Endodermal cell (in vitro differentiated cells): ENCODE measurements at regions not wholly inside any gene's neighbourhood (a gene's known extent, or its start where the extent isn't known, plus 50 kb on each side); places are given as distances from the start of the nearest gene placed in this dataset.

ENCODE experiments used
- DNase-seq: peaks from one replicate; pipeline ENCODE4 v3.0.0-alpha.2; 2017
- H3K27ac ChIP-seq: 2 replicates; pipeline ENCODE4 v1.5.1; 2013; ENCODE audit warnings: mild to moderate bottlenecking, low read depth, low read length, moderate library complexity
- H3K27me3 ChIP-seq: 2 replicates; pipeline ENCODE4 v1.6.1; 2013; ENCODE audit warnings: mild to moderate bottlenecking, low read length, moderate library complexity; ENCODE audit not compliant: insufficient read depth, control insufficient read depth, poor library complexity, severe bottlenecking
- H3K36me3 ChIP-seq: 2 replicates; pipeline ENCODE4 v1.7.0; 2013; ENCODE audit warnings: mild to moderate bottlenecking, low read length, moderate library complexity; ENCODE audit not compliant: control insufficient read depth, insufficient read depth
- H3K4me1 ChIP-seq: one replicate; pipeline ENCODE4 v1.7.0; 2013; ENCODE audit warnings: low read length; ENCODE audit not compliant: control insufficient read depth, insufficient read depth
- H3K4me3 ChIP-seq: 2 replicates; pipeline ENCODE4 v1.5.1; 2013; ENCODE audit warnings: mild to moderate bottlenecking, low read length, moderate library complexity
- H3K9ac ChIP-seq: 2 replicates; pipeline ENCODE4 v1.6.1; 2013; ENCODE audit warnings: mild to moderate bottlenecking, low read length, moderate library complexity; ENCODE audit not compliant: poor library complexity, severe bottlenecking; ENCODE audit errors: extremely low read depth
- H3K9me3 ChIP-seq: 2 replicates; pipeline ENCODE4 v1.6.1; 2013; ENCODE audit warnings: mild to moderate bottlenecking, low read length, moderate library complexity; ENCODE audit not compliant: control insufficient read depth
- H3K27ac Mint-ChIP-seq: 2 replicates; pipeline ENCODE4 v1.8.0; 2020; ENCODE audit warnings: mixed read lengths
- H3K27me3 Mint-ChIP-seq: 2 replicates; pipeline ENCODE4 v1.8.0; 2021; ENCODE audit warnings: mild to moderate bottlenecking, mixed read lengths; ENCODE audit not compliant: insufficient read depth
- H3K36me3 Mint-ChIP-seq: 2 replicates; pipeline ENCODE4 v1.8.0; 2020; ENCODE audit warnings: low read depth, mixed read lengths
- H3K4me1 Mint-ChIP-seq: 2 replicates; pipeline ENCODE4 v1.8.0; 2020; ENCODE audit warnings: mixed read lengths
- H3K4me3 Mint-ChIP-seq: 2 replicates; pipeline ENCODE4 v1.8.0; 2020; ENCODE audit warnings: mild to moderate bottlenecking, moderate library complexity, mixed read lengths
- H3K9me3 Mint-ChIP-seq: 2 replicates; pipeline ENCODE4 v1.8.0; 2020; ENCODE audit warnings: mild to moderate bottlenecking, mixed read lengths
- CTCF ChIP-seq: fragments of 200-600 bp; sonication (generic); conservative IDR thresholded peaks from 2 replicates; pipeline ENCODE4 v1.5.0; 2021; ENCODE audit warnings: antibody characterized with exemption, mild to moderate bottlenecking
- WGBS, 2 experiments: methylation state at CpG; one replicate each; pipeline versions ENCODE4 v1.1.5 to v1.1.7; 2013; ENCODE audit warnings: missing lambda C conversion rate in 2 of 2, mixed read lengths in 1 of 2; ENCODE audit not compliant: insufficient coverage in 1 of 2, insufficient read length in 1 of 2; 5-methylcytosine and 5-hydroxymethylcytosine counted together

GRCh38 chr7:17158261-17158660 is 140.2 kb upstream of the AHR start:
- no peaks in the 10 kb centered on the region for H3K9me3 ChIP-seq
- DNase-seq, result no peak
- Mint-ChIP-seq H3K27me3 (peaks cover 6% of the 10 kb centered on the region), H3K4me1 (no peaks in the 10 kb centered on the region), H3K27ac (no peak overlapping the region), H3K9me3 (peaks cover 8% of the 10 kb centered on the region), H3K36me3 (no peaks in the 10 kb centered on the region), H3K4me3 (no peak overlapping the region)
- H3K27me3 ChIP-seq, result no peaks in the 10 kb centered on the region
- 89 to 93% methylated on average over 3 to 4 of the region's 5 CpGs for WGBS, 2 experiments
- H3K36me3 ChIP-seq, result no peaks in the 10 kb centered on the region
- no peaks in the 10 kb centered on the region for H3K4me1 ChIP-seq
- no peak overlapping the region for H3K27ac ChIP-seq
- H3K4me3 ChIP-seq, result no peak overlapping the region
- no peak overlapping the region for H3K9ac ChIP-seq
- peak; percentile 41 for TF ChIP-seq CTCF

GRCh38 chr7:17159500-17160037 is 138.9 kb upstream of the AHR start:
- no peaks in the 10 kb centered on the region for H3K36me3 Mint-ChIP-seq
- Histone ChIP-seq H3K27ac (no peak overlapping the region), H3K27me3 (no peaks in the 10 kb centered on the region), H3K4me3 (no peak overlapping the region), H3K4me1 (no peaks in the 10 kb centered on the region), H3K9me3 (no peaks in the 10 kb centered on the region), H3K9ac (no peak overlapping the region), H3K36me3 (no peaks in the 10 kb centered on the region)
- no peak for DNase-seq
- no peak overlapping the region for H3K4me3 Mint-ChIP-seq
- H3K27me3 Mint-ChIP-seq, result peaks cover 2% of the 10 kb centered on the region
- H3K9me3 Mint-ChIP-seq, result peaks cover 8% of the 10 kb centered on the region
- H3K4me1 Mint-ChIP-seq, result no peaks in the 10 kb centered on the region
- no peak for TF ChIP-seq CTCF
- 57 to 89% methylated on average over 1 to 2 of the region's 2 CpGs for WGBS, 2 experiments
- H3K27ac Mint-ChIP-seq, result no peak overlapping the region

- Mint-ChIP-seq H3K4me3 (no peak overlapping the region), H3K36me3 (no peaks in the 10 kb centered on the region), H3K9me3 (peaks cover 5% of the 10 kb centered on the region), H3K4me1 (peaks cover 5% of the 10 kb centered on the region), H3K27ac (peak overlapping the region; percentile 10), H3K27me3 (no peaks in the 10 kb centered on the region)
- WGBS, 2 experiments, result 88 to 89% methylated on average over 3 to 4 of the region's 4 CpGs
- Histone ChIP-seq H3K9ac (no peak overlapping the region), H3K36me3 (no peaks in the 10 kb centered on the region), H3K4me3 (no peak overlapping the region), H3K4me1 (no peaks in the 10 kb centered on the region), H3K9me3 (no peaks in the 10 kb centered on the region), H3K27me3 (no peaks in the 10 kb centered on the region), H3K27ac (no peak overlapping the region)
- no peak for DNase-seq
- no peak for TF ChIP-seq CTCF
Measured at GRCh38 chr7:17166824-17167379, 131.6 kb upstream of the AHR start.
